ENCODE measurements at regions not wholly inside any gene's neighbourhood (a gene's known extent, or its start where the extent isn't known, plus 50 kb on each side); places are given as distances from the start of the nearest gene placed in this dataset.

GRCh38 chrX:95974096-95974470 is 710.6 kb upstream of the DIAPH2 start:
- Histone ChIP-seq H3K27ac (no peak overlapping the region), H3K9me3 (no peaks in the 10 kb centered on the region), H3K27me3 (peaks cover 0 to 22% of the 10 kb centered on the region in 2 donors), H3K4me1 (no peaks in the 10 kb centered on the region), H3K36me3 (no peaks in the 10 kb centered on the region), H3K4me3 (no peak overlapping the region)
- intact Hi-C loops (cut with DNase I; ENCODE audit: low total_unique reads) = no loop called here
- TF ChIP-seq CTCF (IDR thresholded peaks at IDR 0.05) = no peak
- no peak for TF ChIP-seq POLR2A (IDR thresholded peaks at IDR 0.05)
- no peak for TF ChIP-seq POLR2AphosphoS5 (IDR thresholded peaks at IDR 0.05)
- no peak for DNase-seq (ENCODE audit: low spot score in 2 of 2)

- no peak for TF ChIP-seq CTCF (IDR thresholded peaks at IDR 0.05)
- no peak for TF ChIP-seq POLR2A (IDR thresholded peaks at IDR 0.05)
- no peak for TF ChIP-seq POLR2AphosphoS5 (IDR thresholded peaks at IDR 0.05)
Observed at GRCh38 chrX:95974890-95975289, 709.8 kb upstream of the DIAPH2 start.

GRCh38 chrX:95995583-95995982 is 689.1 kb upstream of the DIAPH2 start:
- Histone ChIP-seq H3K27ac (no peak overlapping the region), H3K36me3 (no peaks in the 10 kb centered on the region), H3K27me3 (peaks cover 0 to 15% of the 10 kb centered on the region in 2 donors), H3K4me3 (no peak overlapping the region), H3K4me1 (no peaks in the 10 kb centered on the region), H3K9me3 (no peaks in the 10 kb centered on the region)
- intact Hi-C loops (cut with DNase I; ENCODE audit: low total_unique reads) = no loop called here
- TF ChIP-seq CTCF (IDR thresholded peaks at IDR 0.05) = no peak
- TF ChIP-seq POLR2AphosphoS5 (IDR thresholded peaks at IDR 0.05) = no peak
- no peak for TF ChIP-seq POLR2A (IDR thresholded peaks at IDR 0.05)
- DNase-seq (ENCODE audit: low spot score in 2 of 2) = no peak

More at GRCh38 chrX:95974890-95975289, 709.8 kb upstream of the DIAPH2 start:
- no peak for DNase-seq (ENCODE audit: low spot score in 2 of 2)
- H3K27me3 ChIP-seq = peaks cover 0 to 22% of the 10 kb centered on the region in 2 donors
- intact Hi-C loops (cut with DNase I; ENCODE audit: low total_unique reads) = no loop called here
- no peaks in the 10 kb centered on the region for H3K9me3 ChIP-seq
- no peak overlapping the region for H3K27ac ChIP-seq
- H3K4me3 ChIP-seq = no peak overlapping the region
- H3K4me1 ChIP-seq = no peaks in the 10 kb centered on the region
- no peaks in the 10 kb centered on the region for H3K36me3 ChIP-seq

- peaks cover 0 to 10% of the 10 kb centered on the region in 2 donors for H3K27me3 ChIP-seq
- no peak overlapping the region for H3K4me3 ChIP-seq
- no peak for DNase-seq (ENCODE audit: low spot score in 2 of 2)
- H3K9me3 ChIP-seq = no peaks in the 10 kb centered on the region
- TF ChIP-seq POLR2AphosphoS5 (IDR thresholded peaks at IDR 0.05) (no peak), CTCF (IDR thresholded peaks at IDR 0.05) (no peak), POLR2A (IDR thresholded peaks at IDR 0.05) (no peak)
- H3K4me1 ChIP-seq = no peaks in the 10 kb centered on the region
- H3K27ac ChIP-seq = no peak overlapping the region
- intact Hi-C loops (cut with DNase I; ENCODE audit: low total_unique reads) = no loop called here
- H3K36me3 ChIP-seq = no peaks in the 10 kb centered on the region
Observed at GRCh38 chrX:95996294-95996693, 688.3 kb upstream of the DIAPH2 start.

- DNase-seq (ENCODE audit: low spot score in 2 of 2) = no peak
- Histone ChIP-seq H3K9me3 (no peaks in the 10 kb centered on the region), H3K36me3 (no peaks in the 10 kb centered on the region), H3K4me3 (no peak overlapping the region), H3K4me1 (no peaks in the 10 kb centered on the region), H3K27ac (no peak overlapping the region), H3K27me3 (no peaks in the 10 kb centered on the region)
- TF ChIP-seq CTCF (IDR thresholded peaks at IDR 0.05) = no peak
- TF ChIP-seq POLR2AphosphoS5 (IDR thresholded peaks at IDR 0.05) = no peak
- no peak for TF ChIP-seq POLR2A (IDR thresholded peaks at IDR 0.05)
- intact Hi-C loops (cut with DNase I; ENCODE audit: low total_unique reads) = no loop called here
Observed at GRCh38 chrX:96002431-96002830, 682.2 kb upstream of the DIAPH2 start.

Data from breast epithelium (tissue), 4 donors.